Fibroblast of upper back skin (primary cell): ENCODE measurements at regions not wholly inside any gene's neighbourhood (a gene's known extent, or its start where the extent isn't known, plus 50 kb on each side); places are given as distances from the start of the nearest gene placed in this dataset.

Source experiments
- DNase-seq: peaks from one replicate; pipeline ENCODE4 v3.0.0-alpha.2; 2013

- no peak for DNase-seq
These were observed 471.6 kb downstream of the MBD2 start for GRCh38 chr18:53752781-53753367.

- DNase-seq = no peak
These were observed 474.7 kb downstream of the MBD2 start for GRCh38 chr18:53749766-53750165.

GRCh38 chr18:53747663-53748160 is 476.8 kb downstream of the MBD2 start:
- no peak for DNase-seq

GRCh38 chr18:53747210-53747609 is 477.3 kb downstream of the MBD2 start:
- no peak for DNase-seq

GRCh38 chr18:53745986-53746385 is 478.5 kb downstream of the MBD2 start:
- DNase-seq = no peak

GRCh38 chr18:53745224-53745967 is 479.1 kb downstream of the MBD2 start:
- peak; percentile 41 for DNase-seq

GRCh38 chr18:53739700-53740099 is 484.8 kb downstream of the MBD2 start:
- DNase-seq = no peak

GRCh38 chr18:53735526-53735925 is 488.9 kb downstream of the MBD2 start:
- DNase-seq = no peak

- no peak for DNase-seq
These were observed 509.1 kb downstream of the MBD2 start for GRCh38 chr18:53715243-53715853.

- no peak for DNase-seq
These were observed 514.4 kb downstream of the MBD2 start for GRCh38 chr18:53710080-53710479.

- DNase-seq = no peak
These were observed 522.0 kb downstream of the MBD2 start for GRCh38 chr18:53702480-53702879.

GRCh38 chr18:53701697-53702096 is 522.8 kb downstream of the MBD2 start:
- no peak for DNase-seq

- peak; percentile 61 for DNase-seq
These were observed 525.6 kb downstream of the MBD2 start for GRCh38 chr18:53698907-53699306.

- no peak for DNase-seq
These were observed 534.6 kb downstream of the MBD2 start for GRCh38 chr18:53689886-53690285.

- peak; percentile 1 for DNase-seq
These were observed 537.5 kb downstream of the MBD2 start for GRCh38 chr18:53686965-53687364.

GRCh38 chr18:53682796-53683195 is 541.7 kb downstream of the MBD2 start:
- no peak for DNase-seq

GRCh38 chr18:53677480-53677879 is 547.0 kb downstream of the MBD2 start:
- no peak for DNase-seq

- no peak for DNase-seq
These were observed 558.8 kb downstream of the MBD2 start for GRCh38 chr18:53665701-53666100.

GRCh38 chr18:53664575-53664974 is 559.9 kb downstream of the MBD2 start:
- DNase-seq = no peak

- DNase-seq = no peak
These were observed 564.2 kb downstream of the MBD2 start for GRCh38 chr18:53660306-53660705.

- DNase-seq = no peak
These were observed 567.2 kb downstream of the MBD2 start for GRCh38 chr18:53657257-53657656.

- DNase-seq = no peak
These were observed 574.8 kb downstream of the MBD2 start for GRCh38 chr18:53649621-53650020.

GRCh38 chr18:53644799-53645471 is 579.5 kb downstream of the MBD2 start:
- no peak for DNase-seq

GRCh38 chr18:53639687-53640086 is 584.8 kb downstream of the MBD2 start:
- no peak for DNase-seq
